OCI-LY3 (cell line): ENCODE measurements at regions not wholly inside any gene's neighbourhood (a gene's known extent, or its start where the extent isn't known, plus 50 kb on each side); places are given as distances from the start of the nearest gene placed in this dataset.

Experiments
- CTCF ChIP-seq: fragments of 200-600, 300-600 bp; sonication (generic); IDR thresholded peaks from 2 replicates; pipeline ENCODE4 v1.5.1; 2014; ENCODE audit warnings: antibody characterized with exemption, low read length, low read depth
- EZH2phosphoT487 ChIP-seq: fragments of 200-600 bp; shearing (Covaris generic); IDR thresholded peaks from 2 replicates; pipeline ENCODE4 v1.6.1; 2018; ENCODE audit warnings: antibody characterized with exemption, mixed run types, low read depth

GRCh38 chr5:111930905-111931461 is 174.0 kb upstream of the NREP start:
- TF ChIP-seq CTCF, result no peak
- no peak for TF ChIP-seq EZH2phosphoT487
